ENCODE measurements at regions not wholly inside any gene's neighbourhood (a gene's known extent, or its start where the extent isn't known, plus 50 kb on each side); places are given as distances from the start of the nearest gene placed in this dataset.

GRCh38 chr15:95169541-95170459 is 938.4 kb downstream of the MCTP2 start:
- TF ChIP-seq CTCF (IDR thresholded peaks at IDR 0.05): no peak
- TF ChIP-seq EP300 (IDR thresholded peaks at IDR 0.05): no peak
- TF ChIP-seq POLR2A (IDR thresholded peaks at IDR 0.05): no peak

Measured in suprapubic skin (tissue), 3 donors.